HepG2 (cell line): ENCODE measurements at regions not wholly inside any gene's neighbourhood (a gene's known extent, or its start where the extent isn't known, plus 50 kb on each side); places are given as distances from the start of the nearest gene placed in this dataset.
A peak's percentile ranks its signal among the peaks of the same experiment; 100 is the strongest.

ENCODE experiments used
- ATAC-seq: fragments of 200-7000 bp; cut with Tn5 transposase; 3 replicates; pipeline ENCODE4 v1.9.1; 2020; ENCODE audit warnings: mild to moderate bottlenecking, moderate library complexity
- BruUV-seq: library from RNA; stranded (reverse); fragments of 400-500 nt; replicated peaks from 2 replicates; lab custom pipeline; 2021; lab: Mats Ljungman, UMichigan
- CTCF ChIA-PET: fragments of 300-600 bp; formaldehyde crosslinking; extraction: SDS; loops from one replicate; lab custom pipeline; 2021; ENCODE audit warnings: low total read pairs, inconsistent platforms, low intra/inter-chr PET ratio; lab: Yijun Ruan, JAX
- POLR2A ChIA-PET: fragments of 350-600 bp; sonication (Branson Sonifier 250); formaldehyde crosslinking; loops from one replicate; lab custom pipeline; 2020; ENCODE audit warnings: antibody characterized with exemption, inconsistent platforms; lab: Yijun Ruan, JAX
- DNase-seq: peaks from one replicate; pipeline ENCODE4 v3.0.0-alpha.2; 2015; ENCODE audit warnings: low spot score
- FAIRE-seq: peaks from 3 replicates; lab custom pipeline; 2011; peaks lifted over from hg19 to GRCh38; lab: Jason Lieb, UNC
- H2AFZ ChIP-seq: one replicate; pipeline ENCODE4 v1.6.1; 2011; ENCODE audit warnings: low read length, inconsistent platforms
- H3K27ac ChIP-seq: fragments of 300-600 bp; 3 replicates; pipeline ENCODE4 v1.8.0; 2011; ENCODE audit warnings: mixed run types, mild to moderate bottlenecking, mixed read lengths, low read length, inconsistent platforms; ENCODE audit not compliant: insufficient read depth; ENCODE audit errors: extremely low read length
- H3K27me3 ChIP-seq, 2 experiments: fragments of 200-600 bp in 1 of 2; 2 replicates in 1 of 2; 3 replicates in 1 of 2; pipeline versions ENCODE4 v1.6.0 to v1.8.0; 2011; ENCODE audit warnings: low read length in 2 of 2, mild to moderate bottlenecking in 2 of 2, moderate library complexity in 2 of 2, inconsistent platforms in 1 of 2; ENCODE audit not compliant: insufficient read depth in 2 of 2, control insufficient read depth in 1 of 2
- H3K36me3 ChIP-seq, 2 experiments: fragments of 200-600 bp in 1 of 2; replicated peaks in 1 of 2; 2 replicates in 1 of 2; 3 replicates in 1 of 2; pipeline versions ENCODE4 v1.5.1 to v1.8.0; 2011; ENCODE audit warnings: low read length in 2 of 2, inconsistent platforms in 1 of 2; ENCODE audit not compliant: insufficient read depth in 2 of 2, control insufficient read depth in 1 of 2
- H3K4me1 ChIP-seq: 2 replicates; pipeline ENCODE4 v1.5.1; 2012; ENCODE audit warnings: low read length, inconsistent platforms; ENCODE audit not compliant: insufficient read depth
- H3K4me2 ChIP-seq: 2 replicates; pipeline ENCODE4 v1.6.0; 2011; ENCODE audit warnings: low read depth, low read length, inconsistent platforms
- H3K4me3 ChIP-seq, 3 experiments: fragments of 200-600 bp in 1 of 3; sonication (generic), shearing (Covaris generic) in 1 of 3; replicated peaks in 1 of 3; 2 replicates each; pipeline ENCODE4 v1.5.1; 2011 to 2016; ENCODE audit warnings: low read length in 3 of 3, inconsistent platforms in 2 of 3, low read depth in 2 of 3, mild to moderate bottlenecking in 2 of 3, control low read depth in 1 of 3, mixed read lengths in 1 of 3; ENCODE audit not compliant: insufficient read depth in 1 of 3
- H3K79me2 ChIP-seq: one replicate; pipeline ENCODE4 v1.6.1; 2011; ENCODE audit warnings: low read length, inconsistent platforms; ENCODE audit not compliant: insufficient read depth
- H3K9ac ChIP-seq: 2 replicates; pipeline ENCODE4 v1.6.0; 2011; ENCODE audit warnings: mild to moderate bottlenecking, low read depth, low read length, inconsistent platforms; ENCODE audit not compliant: insufficient read depth
- H3K9me3 ChIP-seq: 2 replicates; pipeline ENCODE4 v1.5.1; 2012; ENCODE audit warnings: mild to moderate bottlenecking, low read length
- H4K20me1 ChIP-seq: 2 replicates; pipeline ENCODE4 v1.6.0; 2011; ENCODE audit warnings: inconsistent platforms, mild to moderate bottlenecking, low read length, moderate library complexity; ENCODE audit not compliant: insufficient read depth
- FOXA1 ChIP-seq, 2 experiments: fragments of 450-650 bp in 1 of 2; sonication (generic) in 1 of 2; formaldehyde crosslinking in 1 of 2; IDR thresholded peaks; 2 replicates each; pipeline versions ENCODE4 v1.4.0 to v1.6.1; 2016 to 2020; ENCODE audit warnings: missing genetic modification reagents in 1 of 2
- IKZF1 ChIP-seq: fragments of 450-650 bp; IDR thresholded peaks from 2 replicates; pipeline ENCODE4 v1.7.1; 2016
- MAFF ChIP-seq: IDR thresholded peaks from 2 replicates; pipeline ENCODE4 v1.6.1; 2011; ENCODE audit warnings: low read depth, low read length, improper control_type of control experiment
- MAFK ChIP-seq, 2 experiments: IDR thresholded peaks in 1 of 2; conservative IDR thresholded peaks in 1 of 2; 2 replicates each; pipeline ENCODE4 v1.6.1; 2011; ENCODE audit warnings: improper control_type of control experiment in 2 of 2, low read length in 2 of 2
- SMARCC2 ChIP-seq: fragments of 450-650 bp; IDR thresholded peaks from 2 replicates; pipeline ENCODE4 v1.6.1; 2017; ENCODE audit warnings: antibody characterized with exemption, mild to moderate bottlenecking
- SNAPC4 ChIP-seq: sonication (generic); formaldehyde crosslinking; IDR thresholded peaks from 2 replicates; pipeline ENCODE4 v1.4.0; 2020; ENCODE audit warnings: mild to moderate bottlenecking, missing genetic modification reagents
- SNRNP70 ChIP-seq: fragments of 200-400 bp; formaldehyde crosslinking; IDR thresholded peaks from 2 replicates; pipeline ENCODE4 v1.6.1; 2017; ENCODE audit warnings: mild to moderate bottlenecking, low read depth, low read length, moderate library complexity
- ZFP62 ChIP-seq: sonication (generic); formaldehyde crosslinking; IDR thresholded peaks from 2 replicates; pipeline ENCODE4 v1.4.0; 2020; ENCODE audit warnings: missing genetic modification reagents
- WGBS: methylation state at CpG from one replicate; pipeline ENCODE4 v1.1.6; 2017; ENCODE audit warnings: low lambda C conversion rate; 5-methylcytosine and 5-hydroxymethylcytosine counted together
- in situ Hi-C: cut with HindIII; loops from 2 replicates; pipeline ENCODE4 v1.10.0; 2017; ENCODE audit warnings: low pct_unique_long_range_greater_than_20kb; ENCODE audit not compliant: extremely low pct_ligation_motif_present
- intact Hi-C: fragments of 100-400 bp; cut with micrococcal nuclease; formaldehyde crosslinking; loops from one replicate; pipeline ENCODE4 v1.10.0; 2022; ENCODE audit not compliant: unreplicated experiment
- TF ChIP-seq, protein P1 (sequence below): sonication (generic); formaldehyde crosslinking; IDR thresholded peaks from 2 replicates; pipeline ENCODE4 v1.4.0; 2020; ENCODE audit warnings: mild to moderate bottlenecking, missing genetic modification reagents
- TF ChIP-seq, protein P2 (sequence below): sonication (generic); formaldehyde crosslinking; IDR thresholded peaks from 2 replicates; pipeline ENCODE4 v1.8.1; 2023; ENCODE audit warnings: mild to moderate bottlenecking, inconsistent platforms, moderate library complexity, missing genetic modification reagents, borderline replicate concordance

- no peak overlapping the region for H3K27ac ChIP-seq
- no peaks in the 10 kb centered on the region for H3K4me1 ChIP-seq
- no peaks in the 10 kb centered on the region for H3K9me3 ChIP-seq
- no TSS peak for BruUV-seq
- CTCF ChIA-PET = no interaction called here
- ATAC-seq (no peak), FAIRE-seq (no peak)
- H3K27me3 ChIP-seq = peaks cover 0 to 30% of the 10 kb centered on the region in 2 experiments; a peak in 2 of 5 replicates
- peak; percentile 84 for TF ChIP-seq MAFF
- TF ChIP-seq SNRNP70 = no peak
- TF ChIP-seq, protein P1, sequence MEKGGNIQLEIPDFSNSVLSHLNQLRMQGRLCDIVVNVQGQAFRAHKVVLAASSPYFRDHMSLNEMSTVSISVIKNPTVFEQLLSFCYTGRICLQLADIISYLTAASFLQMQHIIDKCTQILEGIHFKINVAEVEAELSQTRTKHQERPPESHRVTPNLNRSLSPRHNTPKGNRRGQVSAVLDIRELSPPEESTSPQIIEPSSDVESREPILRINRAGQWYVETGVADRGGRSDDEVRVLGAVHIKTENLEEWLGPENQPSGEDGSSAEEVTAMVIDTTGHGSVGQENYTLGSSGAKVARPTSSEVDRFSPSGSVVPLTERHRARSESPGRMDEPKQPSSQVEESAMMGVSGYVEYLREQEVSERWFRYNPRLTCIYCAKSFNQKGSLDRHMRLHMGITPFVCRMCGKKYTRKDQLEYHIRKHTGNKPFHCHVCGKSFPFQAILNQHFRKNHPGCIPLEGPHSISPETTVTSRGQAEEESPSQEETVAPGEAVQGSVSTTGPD (CRISPR knock-in tag) = no peak
- TF ChIP-seq ZFP62 (CRISPR knock-in tag) = no peak
- peak; percentile 87 to 88 for TF ChIP-seq MAFK (conservative IDR thresholded peaks at IDR 0.05 in 1 of 2, IDR thresholded peaks at IDR 0.05 in 1 of 2; ENCODE audit: low read length in 2 of 2)
- TF ChIP-seq FOXA1 (IDR thresholded peaks at IDR 0.05) = no peak
- no peak for TF ChIP-seq FOXA1 (CRISPR knock-in tag; IDR thresholded peaks at IDR 0.05)
- no peak for TF ChIP-seq SMARCC2
- TF ChIP-seq, all 625 proteins: peak for 2
- Histone ChIP-seq H3K4me3 (no peak overlapping the region), H3K36me3 (no peaks in the 10 kb centered on the region), H3K79me2 (no peaks in the 10 kb centered on the region), H4K20me1 (no peaks in the 10 kb centered on the region), H3K9ac (no peak overlapping the region), H2AFZ (no peak overlapping the region), H3K4me2 (no peak overlapping the region)
- POLR2A ChIA-PET = no interaction called here
- DNase-seq = no peak
- WGBS = 1% methylated on average over 2 of the region's 2 CpGs
- intact Hi-C loops (no loop called here), in situ Hi-C loops (no loop called here)
These were observed 359.0 kb downstream of the TSN start for GRCh38 chr2:122114421-122114820.

- ChIA-PET CTCF (no interaction called here), POLR2A (no interaction called here)
- H3K9ac ChIP-seq = no peak overlapping the region
- intact Hi-C loops = no loop called here
- H3K27ac ChIP-seq = no peak overlapping the region
- no peak overlapping the region for H3K4me2 ChIP-seq
- H2AFZ ChIP-seq = no peak overlapping the region
- in situ Hi-C loops = no loop called here
- no peaks in the 10 kb centered on the region for H3K4me1 ChIP-seq
- DNase-seq = no peak
- no peak for ATAC-seq
- no peaks in the 10 kb centered on the region for H3K9me3 ChIP-seq
- H3K4me3 ChIP-seq = no peak overlapping the region
- no peaks in the 10 kb centered on the region for H3K36me3 ChIP-seq
- BruUV-seq = no TSS peak
- no peak for FAIRE-seq
- no peaks in the 10 kb centered on the region for H3K79me2 ChIP-seq
- WGBS = 4% methylated on average over 2 of the region's 2 CpGs
- H4K20me1 ChIP-seq = no peaks in the 10 kb centered on the region
- 0 out of 5 replicates have a peak, but pooled peaks cover 0 to 4% of the 10 kb centered on the region in 2 experiments for H3K27me3 ChIP-seq
- TF ChIP-seq, protein P2, sequence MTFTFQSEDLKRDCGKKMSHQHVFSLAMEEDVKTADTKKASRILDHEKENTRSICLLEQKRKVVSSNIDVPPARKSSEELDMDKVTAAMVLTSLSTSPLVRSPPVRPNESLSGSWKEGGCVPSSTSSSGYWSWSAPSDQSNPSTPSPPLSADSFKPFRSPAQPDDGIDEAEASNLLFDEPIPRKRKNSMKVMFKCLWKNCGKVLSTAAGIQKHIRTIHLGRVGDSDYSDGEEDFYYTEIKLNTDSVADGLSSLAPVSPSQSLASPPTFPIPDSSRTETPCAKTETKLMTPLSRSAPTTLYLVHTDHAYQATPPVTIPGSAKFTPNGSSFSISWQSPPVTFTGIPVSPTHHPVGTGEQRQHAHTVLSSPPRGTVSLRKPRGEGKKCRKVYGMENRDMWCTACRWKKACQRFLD (CRISPR knock-in tag) = no peak
- TF ChIP-seq SNAPC4 = no peak
- no peak for TF ChIP-seq IKZF1
These were observed 361.9 kb downstream of the TSN start for GRCh38 chr2:122117371-122117770.
